IMR-90 (cell line): ENCODE measurements at regions not wholly inside any gene's neighbourhood (a gene's known extent, or its start where the extent isn't known, plus 50 kb on each side); places are given as distances from the start of the nearest gene placed in this dataset.

ENCODE experiments used
- ATAC-seq: fragments of 200-7000 bp; cut with Tn5 transposase; 2 replicates; pipeline ENCODE4 v1.9.1; 2020; ENCODE audit warnings: low read depth, mild to moderate bottlenecking, moderate library complexity
- BruUV-seq: library from RNA; stranded (reverse); fragments of 400-500 nt; replicated peaks from 2 replicates; lab custom pipeline; 2021; lab: Mats Ljungman, UMichigan
- CTCF ChIA-PET: fragments of 300-600 bp; formaldehyde crosslinking; extraction: SDS; loops from one replicate; lab custom pipeline; 2021; ENCODE audit warnings: antibody characterized with exemption; lab: Yijun Ruan, JAX
- POLR2A ChIA-PET: fragments of 300-600 bp; sonication (Branson Sonifier 250); formaldehyde crosslinking; loops from one replicate; lab custom pipeline; 2022; ENCODE audit warnings: antibody characterized with exemption; ENCODE audit not compliant: unreplicated experiment; lab: Charles Lee
- DNase-seq: peaks from one replicate; pipeline ENCODE4 v3.0.0; 2013
- H2AFZ ChIP-seq: replicated peaks from 2 replicates; pipeline ENCODE3; 2013; ENCODE audit warnings: low read length, mild to moderate bottlenecking; ENCODE audit not compliant: poor library complexity
- H2AK5ac ChIP-seq: 2 replicates; pipeline ENCODE4 v1.6.1; 2013; ENCODE audit warnings: low read depth, low read length, inconsistent platforms
- H2AK9ac ChIP-seq: replicated peaks from 2 replicates; pipeline ENCODE3; 2013; ENCODE audit warnings: mild to moderate bottlenecking, low read depth, low read length, moderate library complexity; ENCODE audit not compliant: poor library complexity
- H2BK120ac ChIP-seq: 2 replicates; pipeline ENCODE4 v1.6.1; 2013; ENCODE audit warnings: low read depth, low read length, inconsistent platforms
- H2BK15ac ChIP-seq: 3 replicates; pipeline ENCODE4 v1.6.1; 2013; ENCODE audit warnings: low read depth, low read length, inconsistent platforms
- H2BK20ac ChIP-seq: 2 replicates; pipeline ENCODE4 v1.6.1; 2013; ENCODE audit warnings: low read depth, mild to moderate bottlenecking, inconsistent platforms, low read length, moderate library complexity
- H2BK5ac ChIP-seq: 2 replicates; pipeline ENCODE4 v1.6.1; 2013; ENCODE audit warnings: mild to moderate bottlenecking, low read depth, low read length, inconsistent platforms; ENCODE audit not compliant: poor library complexity, severe bottlenecking
- H3K14ac ChIP-seq: replicated peaks from 2 replicates; pipeline ENCODE4 v1.6.1; 2013; ENCODE audit warnings: low read depth, low read length, inconsistent platforms
- H3K18ac ChIP-seq: 2 replicates; pipeline ENCODE4 v1.6.1; 2013; ENCODE audit warnings: low read depth, low read length, control low read depth
- H3K23ac ChIP-seq: 2 replicates; pipeline ENCODE4 v1.6.1; 2013; ENCODE audit warnings: low read depth, low read length, inconsistent platforms
- H3K27ac ChIP-seq: 2 replicates; pipeline ENCODE4 v1.5.1; 2013; ENCODE audit warnings: mild to moderate bottlenecking, control low read depth, low read length; ENCODE audit not compliant: insufficient read depth
- H3K27me3 ChIP-seq: 2 replicates; pipeline ENCODE4 v1.6.1; 2013; ENCODE audit warnings: low read length; ENCODE audit not compliant: control insufficient read depth, insufficient read depth
- H3K36me3 ChIP-seq: 2 replicates; pipeline ENCODE4 v1.6.1; 2013; ENCODE audit warnings: low read length, mixed read lengths; ENCODE audit not compliant: control insufficient read depth, insufficient read depth
- H3K4ac ChIP-seq: 2 replicates; pipeline ENCODE4 v1.6.1; 2013; ENCODE audit warnings: low read depth, low read length, inconsistent platforms
- H3K4me1 ChIP-seq: 2 replicates; pipeline ENCODE4 v1.6.1; 2013; ENCODE audit warnings: low read length, mixed read lengths; ENCODE audit not compliant: control insufficient read depth, insufficient read depth
- H3K4me2 ChIP-seq: 2 replicates; pipeline ENCODE4 v1.6.1; 2013; ENCODE audit warnings: low read depth, mild to moderate bottlenecking, control low read depth, low read length, moderate library complexity
- H3K4me3 ChIP-seq: 2 replicates; pipeline ENCODE4 v1.5.1; 2013; ENCODE audit warnings: low read depth, mild to moderate bottlenecking, control low read depth, low read length, moderate library complexity; ENCODE audit not compliant: insufficient read depth
- H3K56ac ChIP-seq: 2 replicates; pipeline ENCODE4 v1.6.1; 2013; ENCODE audit warnings: low read length, inconsistent platforms; ENCODE audit not compliant: insufficient read depth; ENCODE audit errors: extremely low read depth
- H3K79me1 ChIP-seq, 2 experiments: 2 replicates each; pipeline ENCODE4 v1.6.1; 2013; ENCODE audit warnings: low read length in 2 of 2, inconsistent platforms in 1 of 2, low read depth in 1 of 2
- H3K9ac ChIP-seq: 2 replicates; pipeline ENCODE4 v1.6.1; 2013; ENCODE audit warnings: low read depth, low read length, control low read depth
- H3K9me1 ChIP-seq: 2 replicates; pipeline ENCODE4 v1.6.1; 2013; ENCODE audit warnings: low read length, inconsistent platforms; ENCODE audit not compliant: insufficient read depth
- H3K9me3 ChIP-seq: 2 replicates; pipeline ENCODE4 v1.6.1; 2013; ENCODE audit warnings: low read length; ENCODE audit not compliant: control insufficient read depth, insufficient read depth
- H4K20me1 ChIP-seq: 2 replicates; pipeline ENCODE4 v1.6.1; 2013; ENCODE audit warnings: low read length, inconsistent platforms; ENCODE audit not compliant: insufficient read depth
- H4K5ac ChIP-seq: 2 replicates; pipeline ENCODE4 v1.6.1; 2013; ENCODE audit warnings: mild to moderate bottlenecking, low read depth, low read length, control low read depth
- H4K8ac ChIP-seq, 2 experiments: 2 replicates each; pipeline ENCODE4 v1.6.1; 2013; ENCODE audit warnings: low read depth in 2 of 2, low read length in 2 of 2, control low read depth in 1 of 2, inconsistent platforms in 1 of 2
- H4K91ac ChIP-seq: 2 replicates; pipeline ENCODE4 v1.6.1; 2013; ENCODE audit warnings: low read depth, low read length, inconsistent platforms; ENCODE audit not compliant: insufficient read depth
- CEBPB ChIP-seq: IDR thresholded peaks from 2 replicates; pipeline ENCODE4 v1.6.1; 2012; ENCODE audit warnings: low read depth, low read length, improper control_type of control experiment
- MXI1 ChIP-seq: IDR thresholded peaks from 2 replicates; pipeline ENCODE4 v1.6.1; 2012; ENCODE audit warnings: low read depth, mild to moderate bottlenecking, low read length, moderate library complexity, borderline replicate concordance
- RAD21 ChIP-seq: IDR thresholded peaks from 2 replicates; pipeline ENCODE4 v1.6.1; 2012; ENCODE audit warnings: low read length, improper control_type of control experiment
- RFX5 ChIP-seq: IDR thresholded peaks from 2 replicates; pipeline ENCODE4 v1.8.0; 2012; ENCODE audit warnings: low read depth, mild to moderate bottlenecking, low read length, moderate library complexity
- WGBS, 2 experiments: methylation state at CpG; one replicate each; pipeline versions ENCODE4 v1.1.5 to v1.1.7; 2013; ENCODE audit warnings: missing lambda C conversion rate in 2 of 2; ENCODE audit not compliant: insufficient read length in 1 of 2; ENCODE audit errors: extremely low coverage in 2 of 2; 5-methylcytosine and 5-hydroxymethylcytosine counted together
- dilution Hi-C: fragments of 300-500 bp; cut with HindIII; formaldehyde crosslinking; loops from one replicate; pipeline ENCODE4 v1.14.3; 2018; ENCODE audit warnings: low sequenced_read_pairs; ENCODE audit not compliant: unreplicated experiment
- in situ Hi-C: fragments of 300-500 bp; cut with MboI; formaldehyde crosslinking; loops from 3 replicates; pipeline ENCODE4 v1.14.3; 2019; ENCODE audit warnings: low sequenced_read_pairs, inconsistent platforms, mixed read lengths
- intact Hi-C: fragments of 100-400 bp; cut with micrococcal nuclease; formaldehyde crosslinking; loops from 2 replicates; pipeline ENCODE4 v1.10.0; 2022

DNA sequence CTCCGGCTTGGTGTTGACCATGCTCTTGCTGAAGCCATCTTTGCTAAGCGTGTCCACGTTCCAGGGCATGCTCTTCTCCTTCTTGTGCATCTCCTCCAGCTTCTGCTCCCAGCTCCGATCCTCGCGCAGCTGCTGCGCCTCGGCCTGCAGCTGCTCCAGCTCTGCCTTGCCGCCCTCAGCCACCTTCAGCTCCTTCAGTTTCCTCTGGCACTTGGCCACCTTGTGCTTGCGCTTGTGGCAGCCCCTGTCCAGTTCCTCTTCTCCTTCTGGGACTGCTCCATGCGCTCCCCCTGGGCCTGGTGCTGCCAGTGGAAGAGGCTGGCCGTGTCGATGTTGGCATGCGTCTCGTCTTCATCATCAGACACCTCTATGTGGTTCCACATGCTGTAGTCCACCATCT lies 128.3 kb upstream of the CLINT1 start:
- intact Hi-C loops: no loop called here
- dilution Hi-C loops: no loop called here
- WGBS, 2 experiments: 63% methylated on average over 8 of the region's 15 CpGs; no CpG with 5 or more reads in 1 of the 2 experiments
- Histone ChIP-seq H3K9ac (no peak overlapping the region), H3K36me3 (no peaks in the 10 kb centered on the region), H4K5ac (no peak overlapping the region), H3K27me3 (no peaks in the 10 kb centered on the region), H3K9me1 (no peaks in the 10 kb centered on the region), H2BK5ac (no peak overlapping the region), H2BK15ac (no peak overlapping the region), H3K4me2 (no peak overlapping the region), H3K4me3 (no peak overlapping the region), H4K20me1 (no peaks in the 10 kb centered on the region), H3K14ac (no peak overlapping the region), H2AK5ac (no peak overlapping the region), H2AK9ac (no peak overlapping the region), H3K23ac (no peak overlapping the region), H3K4ac (no peak overlapping the region), H3K79me1 (no peaks in the 10 kb centered on the region), H4K8ac (no peak overlapping the region), H2BK20ac (no peak overlapping the region), H4K91ac (no peak overlapping the region), H2BK120ac (no peak overlapping the region), H3K9me3 (no peaks in the 10 kb centered on the region), H3K27ac (no peak overlapping the region), H3K4me1 (no peaks in the 10 kb centered on the region), H3K56ac (no peak overlapping the region), H3K18ac (no peak overlapping the region), H2AFZ (no peak overlapping the region)
- TF ChIP-seq RAD21: no peak
- TF ChIP-seq CEBPB: no peak
- TF ChIP-seq MXI1: no peak
- TF ChIP-seq RFX5: no peak
- ChIA-PET POLR2A (no interaction called here), CTCF (no interaction called here)
- no peak for ATAC-seq
- in situ Hi-C loops: no loop called here
- no TSS peak for BruUV-seq
- no peak for DNase-seq
